HEK293T (cell line): ENCODE measurements at regions not wholly inside any gene's neighbourhood (a gene's known extent, or its start where the extent isn't known, plus 50 kb on each side); places are given as distances from the start of the nearest gene placed in this dataset.
"Not testable (repeated sequence)": the region's sequence is repeated elsewhere in the genome, so short reads cannot be mapped to it uniquely, and the experiment has no call there.

Source experiments
- CTCF ChIA-PET: fragments of 350-600 bp; formaldehyde crosslinking; extraction: SDS; loops from one replicate; lab custom pipeline; 2021; ENCODE audit warnings: antibody characterized with exemption, inconsistent platforms; lab: Yijun Ruan, JAX
- POLR2A ChIA-PET: fragments of 350-600 bp; formaldehyde crosslinking; extraction: SDS; loops from one replicate; lab custom pipeline; 2020; ENCODE audit warnings: antibody characterized with exemption, inconsistent platforms; lab: Yijun Ruan, JAX
- DNase-seq: peaks from one replicate; pipeline ENCODE4 v3.0.0; 2012; ENCODE audit warnings: mixed read lengths; ENCODE audit errors: extremely low spot score
- ARNT ChIP-seq: fragments of 450-650 bp; IDR thresholded peaks from 2 replicates; pipeline ENCODE4 v1.6.1; 2017; ENCODE audit warnings: mild to moderate bottlenecking
- CTBP1 ChIP-seq: fragments of 450-650 bp; IDR thresholded peaks from 2 replicates; pipeline ENCODE4 v1.6.1; 2016; ENCODE audit warnings: borderline replicate concordance
- ELF4 ChIP-seq: fragments of 450-650 bp; IDR thresholded peaks from 2 replicates; pipeline ENCODE4 v1.6.1; 2017; ENCODE audit warnings: antibody characterized with exemption
- FOXA1 ChIP-seq: fragments of 450-650 bp; IDR thresholded peaks from 2 replicates; pipeline ENCODE4 v1.6.1; 2016; ENCODE audit warnings: mild to moderate bottlenecking
- FOXK2 ChIP-seq: fragments of 450-650 bp; IDR thresholded peaks from 2 replicates; pipeline ENCODE4 v1.6.1; 2016; ENCODE audit warnings: mild to moderate bottlenecking
- FOXM1 ChIP-seq: fragments of 450-650 bp; IDR thresholded peaks from 2 replicates; pipeline ENCODE4 v1.6.1; 2017; ENCODE audit warnings: mild to moderate bottlenecking, borderline replicate concordance
- HDGF ChIP-seq: fragments of 450-650 bp; IDR thresholded peaks from 2 replicates; pipeline ENCODE4 v1.6.1; 2017; ENCODE audit warnings: antibody characterized with exemption, borderline replicate concordance
- L3MBTL2 ChIP-seq: fragments of 450-650 bp; conservative IDR thresholded peaks from 2 replicates; pipeline ENCODE4 v1.6.1; 2016; ENCODE audit warnings: mild to moderate bottlenecking
- LEF1 ChIP-seq: fragments of 450-650 bp; IDR thresholded peaks from 2 replicates; pipeline ENCODE4 v1.6.1; 2017; ENCODE audit warnings: mild to moderate bottlenecking, borderline replicate concordance
- NFRKB ChIP-seq: fragments of 450-650 bp; IDR thresholded peaks from 2 replicates; pipeline ENCODE4 v1.6.1; 2016; ENCODE audit warnings: mild to moderate bottlenecking, moderate library complexity
- SP1 ChIP-seq: fragments of 450-650 bp; IDR thresholded peaks from 2 replicates; pipeline ENCODE4 v1.6.1; 2017
- SUZ12 ChIP-seq: fragments of 450-650 bp; IDR thresholded peaks from 2 replicates; pipeline ENCODE4 v1.6.1; 2016; ENCODE audit warnings: mild to moderate bottlenecking
- TARDBP ChIP-seq: fragments of 450-650 bp; IDR thresholded peaks from 2 replicates; pipeline ENCODE4 v1.6.1; 2016
- ZNF384 ChIP-seq: fragments of 450-650 bp; IDR thresholded peaks from 2 replicates; pipeline ENCODE4 v1.6.1; 2016
- TF ChIP-seq, protein P1 (sequence below): fragments of 450-650 bp; IDR thresholded peaks from 2 replicates; pipeline ENCODE4 v1.6.1; 2016

DNA sequence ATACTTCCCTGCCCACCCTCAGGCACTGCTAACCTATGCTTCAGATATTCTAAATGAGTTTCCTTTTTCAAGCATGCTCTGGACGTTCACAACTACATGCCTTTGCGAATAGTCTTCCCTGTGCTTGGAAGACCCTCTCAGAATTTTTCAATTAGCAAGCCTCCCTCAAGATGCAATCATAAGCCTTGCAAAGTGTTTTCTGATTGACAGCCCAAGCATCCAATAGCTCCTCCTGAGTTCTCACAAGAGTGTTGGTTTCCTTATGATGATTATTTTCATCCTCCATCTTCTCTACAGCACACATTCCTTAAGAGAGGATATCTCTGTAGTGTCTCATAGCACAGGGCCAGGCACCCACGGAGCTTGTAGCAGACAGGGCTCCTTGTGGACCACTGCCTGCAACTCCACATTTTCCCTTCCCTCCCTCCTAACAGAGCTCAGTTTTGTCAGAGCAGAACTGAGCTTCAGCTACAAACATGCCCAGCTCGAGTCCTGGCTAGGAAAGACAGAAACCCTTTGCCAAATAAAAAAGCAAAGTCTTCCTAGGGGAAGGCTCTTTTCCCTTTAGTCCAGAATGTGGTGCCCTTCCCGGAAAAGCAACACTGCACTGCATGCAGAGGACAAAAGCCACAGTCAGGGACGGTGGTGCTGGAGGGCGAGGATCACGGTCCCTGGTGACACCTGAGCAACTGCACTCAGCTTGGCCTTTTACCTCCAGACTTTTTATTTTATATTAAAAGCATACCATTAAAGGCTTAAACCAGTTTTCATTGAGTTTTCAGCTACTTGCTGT lies 819.8 kb upstream of the ID2 start:
- TF ChIP-seq HDGF: no peak
- TF ChIP-seq, protein P1, sequence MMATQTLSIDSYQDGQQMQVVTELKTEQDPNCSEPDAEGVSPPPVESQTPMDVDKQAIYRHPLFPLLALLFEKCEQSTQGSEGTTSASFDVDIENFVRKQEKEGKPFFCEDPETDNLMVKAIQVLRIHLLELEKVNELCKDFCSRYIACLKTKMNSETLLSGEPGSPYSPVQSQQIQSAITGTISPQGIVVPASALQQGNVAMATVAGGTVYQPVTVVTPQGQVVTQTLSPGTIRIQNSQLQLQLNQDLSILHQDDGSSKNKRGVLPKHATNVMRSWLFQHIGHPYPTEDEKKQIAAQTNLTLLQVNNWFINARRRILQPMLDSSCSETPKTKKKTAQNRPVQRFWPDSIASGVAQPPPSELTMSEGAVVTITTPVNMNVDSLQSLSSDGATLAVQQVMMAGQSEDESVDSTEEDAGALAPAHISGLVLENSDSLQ: peak; percentile 48; the same call in 1 of the 2 replicates
- POLR2A ChIA-PET: no interaction called here
- CTCF ChIA-PET: interaction anchor here (0.6 kb wide), 1 partner anchor 255 kb away, joined by 3 read pairs; no protein-coding TSS in a partner anchor
- no peak for DNase-seq

DNA sequence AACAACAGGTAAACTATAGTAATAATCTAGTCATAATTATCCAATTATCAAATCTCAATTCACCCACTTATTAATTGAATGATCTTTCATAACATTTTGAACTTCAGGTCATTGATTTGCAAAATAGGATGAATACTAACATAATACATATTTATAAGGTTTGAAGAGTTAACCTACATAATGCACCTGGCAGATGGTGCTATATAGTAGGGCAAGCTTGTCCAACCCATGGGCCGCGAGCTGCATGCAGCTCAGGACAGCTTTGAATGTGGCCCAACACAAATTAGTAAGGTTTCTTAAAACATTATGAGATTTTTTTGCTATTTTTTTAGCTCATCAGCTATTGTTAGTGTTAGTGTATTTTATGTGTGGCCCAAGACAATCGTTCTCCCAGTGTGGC lies 815.8 kb upstream of the ID2 start:
- DNase-seq: no peak
- POLR2A ChIA-PET: no interaction called here
- CTCF ChIA-PET: no interaction called here
- no peak for TF ChIP-seq ZNF384

DNA sequence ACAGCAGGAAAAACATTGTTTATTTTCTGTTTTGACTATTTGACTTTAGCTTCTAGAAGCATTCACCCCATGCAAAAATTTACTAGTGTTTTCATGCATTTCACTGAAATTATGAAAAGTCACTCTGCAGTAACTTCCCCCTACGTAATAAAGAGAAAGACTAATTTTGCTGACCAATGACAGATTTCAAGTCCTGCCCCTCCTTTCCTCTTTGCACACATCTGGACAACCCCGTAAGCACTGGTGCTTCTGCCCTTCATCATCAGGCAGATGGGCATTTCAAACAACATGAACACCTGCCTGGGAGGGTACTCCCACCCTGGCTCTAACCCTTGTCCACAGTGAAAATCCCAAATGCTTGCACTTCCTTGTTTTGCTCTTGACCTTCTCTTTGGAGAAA lies 815.0 kb upstream of the ID2 start:
- DNase-seq: no peak
- TF ChIP-seq FOXA1: no peak
- TF ChIP-seq SUZ12: no peak
- TF ChIP-seq LEF1: no peak
- no peak for TF ChIP-seq FOXK2
- TF ChIP-seq CTBP1: no peak
- TF ChIP-seq TARDBP: no peak
- no peak for TF ChIP-seq SP1
- TF ChIP-seq, protein P1: no peak
- no peak for TF ChIP-seq NFRKB
- CTCF ChIA-PET: no interaction called here
- POLR2A ChIA-PET: no interaction called here

DNA sequence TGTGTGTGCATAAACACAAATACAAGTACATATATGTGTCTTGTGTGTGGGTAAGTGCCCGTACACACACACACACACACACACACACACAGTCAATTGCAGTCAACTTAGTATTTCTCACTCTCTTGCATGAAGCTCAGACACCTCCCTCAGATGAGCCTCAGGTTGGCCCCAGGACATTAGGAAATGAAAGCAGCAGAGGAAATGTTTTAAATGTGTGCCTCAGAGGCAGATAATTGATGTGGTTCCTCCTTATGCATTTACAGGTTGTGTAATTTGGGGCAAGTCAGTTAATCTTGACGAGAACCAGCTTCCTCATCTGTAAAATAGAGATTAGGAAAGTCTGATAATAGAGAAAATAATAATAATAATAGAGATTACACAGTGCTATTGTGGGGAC lies 814.0 kb upstream of the ID2 start:
- ChIA-PET POLR2A (no interaction called here), CTCF (no interaction called here)
- no peak for TF ChIP-seq SP1
- no peak for TF ChIP-seq ELF4
- no peak for TF ChIP-seq ZNF384
- TF ChIP-seq FOXK2: no peak
- no peak for TF ChIP-seq L3MBTL2
- TF ChIP-seq LEF1: no peak
- no peak for TF ChIP-seq FOXA1
- TF ChIP-seq NFRKB: no peak
- TF ChIP-seq, protein P1: no peak
- TF ChIP-seq HDGF: no peak
- no peak for TF ChIP-seq FOXM1
- no peak for TF ChIP-seq TARDBP
- DNase-seq: no peak

DNA sequence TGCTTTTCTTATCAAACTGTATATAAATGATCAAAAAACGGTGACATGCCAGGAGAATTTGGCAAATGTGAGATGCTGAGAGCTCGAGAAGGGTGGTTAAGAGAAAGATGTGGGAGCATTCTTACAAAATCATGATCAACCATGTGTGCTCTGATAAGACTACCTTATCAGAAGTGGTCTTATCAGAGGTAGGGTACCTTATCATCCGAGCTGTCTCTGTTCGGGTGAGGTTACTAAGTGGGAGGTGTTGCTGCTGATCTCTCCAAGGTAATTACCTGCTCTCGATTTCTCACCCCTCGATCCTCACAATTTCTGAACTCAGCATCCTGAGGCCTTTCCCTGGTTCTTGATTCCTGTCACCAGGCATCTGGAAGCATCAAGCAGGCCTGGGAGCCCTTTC lies 813.0 kb upstream of the ID2 start:
- CTCF ChIA-PET: no interaction called here
- DNase-seq: no peak
- POLR2A ChIA-PET: no interaction called here

DNA sequence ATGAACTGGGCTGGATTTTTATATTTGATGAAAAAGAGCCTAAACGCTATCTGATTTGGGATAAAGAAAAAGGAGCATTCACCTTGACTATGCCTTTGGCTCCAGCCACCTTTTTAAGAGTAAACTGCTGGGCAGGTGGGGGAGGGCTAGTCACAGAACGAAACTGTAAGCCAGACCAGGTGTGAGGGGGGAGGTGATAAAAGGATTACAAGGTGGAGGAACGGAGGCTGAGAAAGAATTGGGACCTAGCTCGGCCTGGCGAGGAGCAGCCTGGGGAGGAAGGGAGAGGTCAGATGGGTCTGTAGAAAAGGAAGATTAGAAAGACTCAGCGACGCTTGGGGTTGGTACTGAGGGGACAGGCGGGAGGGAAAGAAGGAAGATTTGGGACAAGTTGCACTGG lies 805.4 kb upstream of the ID2 start:
- DNase-seq, POLR2A ChIA-PET, CTCF ChIA-PET: not testable (repeated sequence)

More for the DNA sequence above, 813.0 kb upstream of the ID2 start:
- TF ChIP-seq ZNF384 (no peak), ARNT (no peak), SUZ12 (no peak)

DNA sequence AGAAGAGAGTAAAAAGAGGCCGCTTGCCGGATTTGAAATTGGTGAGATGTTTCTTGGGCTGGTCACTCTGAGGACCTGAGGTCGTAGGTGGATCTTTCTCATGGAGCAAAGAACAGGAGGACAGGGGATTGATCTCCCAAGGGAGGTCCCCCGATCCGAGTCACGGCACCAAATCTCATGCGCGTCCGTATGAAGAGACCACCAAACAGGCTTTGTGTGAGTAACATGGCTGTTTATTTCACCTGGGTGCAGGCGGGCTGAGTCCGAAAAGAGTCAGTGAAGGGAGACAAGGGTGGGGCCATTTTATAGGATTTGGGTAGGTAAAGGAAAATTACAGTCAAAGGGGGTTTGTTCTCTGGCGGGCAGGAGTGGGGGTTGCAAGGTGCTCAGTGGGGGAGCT lies 803.6 kb upstream of the ID2 start:
- DNase-seq, POLR2A ChIA-PET, CTCF ChIA-PET: not testable (repeated sequence)

DNA sequence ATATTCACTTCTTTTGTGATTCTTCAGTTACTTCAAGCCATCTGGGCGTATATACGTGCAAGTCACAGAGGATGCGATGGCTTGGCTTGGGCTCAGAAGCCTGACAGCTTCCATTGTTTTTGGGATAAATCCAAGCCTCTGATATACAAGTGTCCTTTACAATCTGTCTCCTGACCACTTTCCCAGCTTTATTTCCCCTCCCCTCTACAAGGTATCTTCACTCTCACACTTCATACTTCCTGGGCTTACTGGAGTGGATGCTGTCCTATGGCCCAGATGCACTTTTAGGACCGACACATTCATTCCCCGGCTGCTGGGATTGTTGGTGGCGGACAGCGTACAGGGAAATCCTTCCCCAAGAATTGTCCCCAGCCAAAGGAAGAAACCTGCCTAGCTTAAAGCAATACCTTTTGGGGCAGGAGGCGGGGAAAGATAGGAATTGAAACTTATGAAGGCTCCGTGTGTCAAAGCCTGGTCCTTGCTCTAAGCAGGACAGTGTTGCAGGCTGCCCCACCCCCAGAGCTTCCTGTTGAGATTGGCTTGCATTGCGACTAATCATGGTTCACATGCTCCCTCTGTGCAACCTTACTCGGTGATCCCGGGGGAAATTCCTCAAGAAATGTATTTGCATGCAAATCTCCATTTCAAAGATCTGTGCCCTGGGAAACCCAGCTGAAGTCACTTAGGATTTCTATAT lies 802.9 kb upstream of the ID2 start:
- TF ChIP-seq ZNF384: no peak
- TF ChIP-seq ELF4: no peak
- POLR2A ChIA-PET: no interaction called here
- CTCF ChIA-PET: no interaction called here
- DNase-seq: no peak
